ENCODE measurements at regions not wholly inside any gene's neighbourhood (a gene's known extent, or its start where the extent isn't known, plus 50 kb on each side); places are given as distances from the start of the nearest gene placed in this dataset.

- Histone ChIP-seq H2AFZ (ENCODE audit: low read length, unreplicated experiment) (no peak overlapping the region), H3K27ac (ENCODE audit: low read depth, low read length) (no peak overlapping the region), H3K79me2 (ENCODE audit: control insufficient read depth, insufficient read depth, low read length, unreplicated experiment) (no peaks in the 10 kb centered on the region), H3K4me3 (ENCODE audit: low read depth, low read length) (no peak overlapping the region), H3K4me1 (ENCODE audit: control insufficient read depth, insufficient read depth, low read length, unreplicated experiment) (no peaks in the 10 kb centered on the region), H3K27me3 (ENCODE audit: insufficient read depth, low read length) (no peaks in the 10 kb centered on the region), H3K36me3 (ENCODE audit: insufficient read depth, low read length) (no peaks in the 10 kb centered on the region)
These were observed 336.2 kb downstream of the MID1IP1 start for GRCh38 chrX:39137363-39137954.

GRCh38 chrX:39140581-39140980, 339.3 kb downstream of the MID1IP1 start:
- H3K4me3 ChIP-seq (ENCODE audit: low read depth, low read length), result no peak overlapping the region
- no peak overlapping the region for H3K27ac ChIP-seq (ENCODE audit: low read depth, low read length)
- H3K36me3 ChIP-seq (ENCODE audit: insufficient read depth, low read length), result no peaks in the 10 kb centered on the region
- no peaks in the 10 kb centered on the region for H3K79me2 ChIP-seq (ENCODE audit: control insufficient read depth, insufficient read depth, low read length, unreplicated experiment)
- H3K4me1 ChIP-seq (ENCODE audit: control insufficient read depth, insufficient read depth, low read length, unreplicated experiment), result no peaks in the 10 kb centered on the region
- no peak overlapping the region for H2AFZ ChIP-seq (ENCODE audit: low read length, unreplicated experiment)
- H3K27me3 ChIP-seq (ENCODE audit: insufficient read depth, low read length), result no peaks in the 10 kb centered on the region

GRCh38 chrX:39144323-39144722, 343.1 kb downstream of the MID1IP1 start:
- Histone ChIP-seq H3K79me2 (ENCODE audit: control insufficient read depth, insufficient read depth, low read length, unreplicated experiment) (no peaks in the 10 kb centered on the region), H3K4me3 (ENCODE audit: low read depth, low read length) (no peak overlapping the region), H3K27ac (ENCODE audit: low read depth, low read length) (no peak overlapping the region), H3K4me1 (ENCODE audit: control insufficient read depth, insufficient read depth, low read length, unreplicated experiment) (no peaks in the 10 kb centered on the region), H3K36me3 (ENCODE audit: insufficient read depth, low read length) (no peaks in the 10 kb centered on the region), H2AFZ (ENCODE audit: low read length, unreplicated experiment) (no peak overlapping the region), H3K27me3 (ENCODE audit: insufficient read depth, low read length) (no peaks in the 10 kb centered on the region)

- Histone ChIP-seq H3K27ac (ENCODE audit: low read depth, low read length) (no peak overlapping the region), H3K27me3 (ENCODE audit: insufficient read depth, low read length) (no peaks in the 10 kb centered on the region), H3K4me1 (ENCODE audit: control insufficient read depth, insufficient read depth, low read length, unreplicated experiment) (no peaks in the 10 kb centered on the region), H3K79me2 (ENCODE audit: control insufficient read depth, insufficient read depth, low read length, unreplicated experiment) (no peaks in the 10 kb centered on the region), H3K36me3 (ENCODE audit: insufficient read depth, low read length) (no peaks in the 10 kb centered on the region), H2AFZ (ENCODE audit: low read length, unreplicated experiment) (no peak overlapping the region), H3K4me3 (ENCODE audit: low read depth, low read length) (no peak overlapping the region)
These were observed 343.7 kb downstream of the MID1IP1 start for GRCh38 chrX:39144956-39145355.

- Histone ChIP-seq H2AFZ (ENCODE audit: low read length, unreplicated experiment) (no peak overlapping the region), H3K4me3 (ENCODE audit: low read depth, low read length) (no peak overlapping the region), H3K36me3 (ENCODE audit: insufficient read depth, low read length) (no peaks in the 10 kb centered on the region), H3K79me2 (ENCODE audit: control insufficient read depth, insufficient read depth, low read length, unreplicated experiment) (no peaks in the 10 kb centered on the region), H3K27ac (ENCODE audit: low read depth, low read length) (no peak overlapping the region), H3K27me3 (ENCODE audit: insufficient read depth, low read length) (no peaks in the 10 kb centered on the region), H3K4me1 (ENCODE audit: control insufficient read depth, insufficient read depth, low read length, unreplicated experiment) (no peaks in the 10 kb centered on the region)
These were observed 344.6 kb downstream of the MID1IP1 start for GRCh38 chrX:39145859-39146258.

GRCh38 chrX:39149761-39150160, 348.5 kb downstream of the MID1IP1 start:
- no peak overlapping the region for H3K4me3 ChIP-seq (ENCODE audit: low read depth, low read length)
- no peak overlapping the region for H3K27ac ChIP-seq (ENCODE audit: low read depth, low read length)
- no peaks in the 10 kb centered on the region for H3K4me1 ChIP-seq (ENCODE audit: control insufficient read depth, insufficient read depth, low read length, unreplicated experiment)
- H3K27me3 ChIP-seq (ENCODE audit: insufficient read depth, low read length), result no peaks in the 10 kb centered on the region
- no peaks in the 10 kb centered on the region for H3K36me3 ChIP-seq (ENCODE audit: insufficient read depth, low read length)
- no peak overlapping the region for H2AFZ ChIP-seq (ENCODE audit: low read length, unreplicated experiment)
- no peaks in the 10 kb centered on the region for H3K79me2 ChIP-seq (ENCODE audit: control insufficient read depth, insufficient read depth, low read length, unreplicated experiment)

GRCh38 chrX:39150220-39150619, 349.0 kb downstream of the MID1IP1 start:
- no peak overlapping the region for H3K4me3 ChIP-seq (ENCODE audit: low read depth, low read length)
- H3K79me2 ChIP-seq (ENCODE audit: control insufficient read depth, insufficient read depth, low read length, unreplicated experiment), result no peaks in the 10 kb centered on the region
- no peaks in the 10 kb centered on the region for H3K4me1 ChIP-seq (ENCODE audit: control insufficient read depth, insufficient read depth, low read length, unreplicated experiment)
- H3K36me3 ChIP-seq (ENCODE audit: insufficient read depth, low read length), result no peaks in the 10 kb centered on the region
- no peaks in the 10 kb centered on the region for H3K27me3 ChIP-seq (ENCODE audit: insufficient read depth, low read length)
- no peak overlapping the region for H2AFZ ChIP-seq (ENCODE audit: low read length, unreplicated experiment)
- no peak overlapping the region for H3K27ac ChIP-seq (ENCODE audit: low read depth, low read length)

GRCh38 chrX:39150621-39151020, 349.4 kb downstream of the MID1IP1 start:
- H3K79me2 ChIP-seq (ENCODE audit: control insufficient read depth, insufficient read depth, low read length, unreplicated experiment), result no peaks in the 10 kb centered on the region
- H2AFZ ChIP-seq (ENCODE audit: low read length, unreplicated experiment), result no peak overlapping the region
- no peak overlapping the region for H3K27ac ChIP-seq (ENCODE audit: low read depth, low read length)
- no peak overlapping the region for H3K4me3 ChIP-seq (ENCODE audit: low read depth, low read length)
- H3K36me3 ChIP-seq (ENCODE audit: insufficient read depth, low read length), result no peaks in the 10 kb centered on the region
- H3K27me3 ChIP-seq (ENCODE audit: insufficient read depth, low read length), result no peaks in the 10 kb centered on the region
- no peaks in the 10 kb centered on the region for H3K4me1 ChIP-seq (ENCODE audit: control insufficient read depth, insufficient read depth, low read length, unreplicated experiment)

GRCh38 chrX:39152106-39152649, 350.9 kb downstream of the MID1IP1 start:
- H2AFZ ChIP-seq (ENCODE audit: low read length, unreplicated experiment), result no peak overlapping the region

GRCh38 chrX:39156051-39156450, 354.8 kb downstream of the MID1IP1 start:
- H3K27me3 ChIP-seq (ENCODE audit: insufficient read depth, low read length), result no peaks in the 10 kb centered on the region
- H2AFZ ChIP-seq (ENCODE audit: low read length, unreplicated experiment), result no peak overlapping the region
- no peaks in the 10 kb centered on the region for H3K4me1 ChIP-seq (ENCODE audit: control insufficient read depth, insufficient read depth, low read length, unreplicated experiment)
- H3K4me3 ChIP-seq (ENCODE audit: low read depth, low read length), result no peak overlapping the region
- no peak overlapping the region for H3K27ac ChIP-seq (ENCODE audit: low read depth, low read length)
- H3K36me3 ChIP-seq (ENCODE audit: insufficient read depth, low read length), result no peaks in the 10 kb centered on the region
- H3K79me2 ChIP-seq (ENCODE audit: control insufficient read depth, insufficient read depth, low read length, unreplicated experiment), result no peaks in the 10 kb centered on the region

More at GRCh38 chrX:39152106-39152649, 350.9 kb downstream of the MID1IP1 start:
- no peaks in the 10 kb centered on the region for H3K27me3 ChIP-seq (ENCODE audit: insufficient read depth, low read length)
- no peak overlapping the region for H3K27ac ChIP-seq (ENCODE audit: low read depth, low read length)
- no peaks in the 10 kb centered on the region for H3K79me2 ChIP-seq (ENCODE audit: control insufficient read depth, insufficient read depth, low read length, unreplicated experiment)
- no peak overlapping the region for H3K4me3 ChIP-seq (ENCODE audit: low read depth, low read length)
- no peaks in the 10 kb centered on the region for H3K4me1 ChIP-seq (ENCODE audit: control insufficient read depth, insufficient read depth, low read length, unreplicated experiment)
- H3K36me3 ChIP-seq (ENCODE audit: insufficient read depth, low read length), result no peaks in the 10 kb centered on the region

- H3K36me3 ChIP-seq (ENCODE audit: insufficient read depth, low read length), result no peaks in the 10 kb centered on the region
- no peaks in the 10 kb centered on the region for H3K27me3 ChIP-seq (ENCODE audit: insufficient read depth, low read length)
- H3K79me2 ChIP-seq (ENCODE audit: control insufficient read depth, insufficient read depth, low read length, unreplicated experiment), result no peaks in the 10 kb centered on the region
- H3K4me3 ChIP-seq (ENCODE audit: low read depth, low read length), result no peak overlapping the region
- H3K27ac ChIP-seq (ENCODE audit: low read depth, low read length), result no peak overlapping the region
- no peak overlapping the region for H2AFZ ChIP-seq (ENCODE audit: low read length, unreplicated experiment)
- H3K4me1 ChIP-seq (ENCODE audit: control insufficient read depth, insufficient read depth, low read length, unreplicated experiment), result no peaks in the 10 kb centered on the region
These were observed 355.7 kb downstream of the MID1IP1 start for GRCh38 chrX:39157006-39157405.
